GM21717 (cell line): ENCODE measurements at regions not wholly inside any gene's neighbourhood (a gene's known extent, or its start where the extent isn't known, plus 50 kb on each side); places are given as distances from the start of the nearest gene placed in this dataset.
"Not testable (repeated sequence)": the region's sequence is repeated elsewhere in the genome, so short reads cannot be mapped to it uniquely, and the experiment has no call there.

Experiments
- ATAC-seq: cut with Tn5 transposase; IDR thresholded peaks from one replicate; pipeline ENCODE4 v1.9.1; 2021; ENCODE audit warnings: mild to moderate bottlenecking, moderate library complexity; ENCODE audit not compliant: unreplicated experiment

GRCh38 chr18:961644-962355 lies 57.1 kb downstream of the ADCYAP1 start:
- ATAC-seq = no peak

- no peak for ATAC-seq
Measured at GRCh38 chr18:963276-963675, 58.6 kb downstream of the ADCYAP1 start.

GRCh38 chr18:965921-966758 lies 61.5 kb downstream of the ADCYAP1 start:
- no peak for ATAC-seq

- no peak for ATAC-seq
Measured at GRCh38 chr18:966759-967576, 62.3 kb downstream of the ADCYAP1 start.

GRCh38 chr18:968910-969309 lies 64.2 kb downstream of the ADCYAP1 start:
- ATAC-seq = not testable (repeated sequence)

- ATAC-seq = not testable (repeated sequence)
Measured at GRCh38 chr18:969311-969710, 64.6 kb downstream of the ADCYAP1 start.

GRCh38 chr18:974606-975005 lies 69.9 kb downstream of the ADCYAP1 start:
- ATAC-seq = not testable (repeated sequence)

- not testable (repeated sequence) for ATAC-seq
Measured at GRCh38 chr18:976393-977128, 71.9 kb downstream of the ADCYAP1 start.

- not testable (repeated sequence) for ATAC-seq
Measured at GRCh38 chr18:977327-977726, 72.7 kb downstream of the ADCYAP1 start.

- ATAC-seq = not testable (repeated sequence)
Measured at GRCh38 chr18:977732-978131, 73.1 kb downstream of the ADCYAP1 start.

GRCh38 chr18:980586-980985 lies 75.9 kb downstream of the ADCYAP1 start:
- no peak for ATAC-seq

- no peak for ATAC-seq
Measured at GRCh38 chr18:984004-984403, 79.3 kb downstream of the ADCYAP1 start.

- no peak for ATAC-seq
Measured at GRCh38 chr18:985212-985661, 80.6 kb downstream of the ADCYAP1 start.

GRCh38 chr18:986051-986450 lies 81.4 kb downstream of the ADCYAP1 start:
- ATAC-seq = no peak

- ATAC-seq = no peak
Measured at GRCh38 chr18:986552-986951, 81.9 kb downstream of the ADCYAP1 start.

- no peak for ATAC-seq
Measured at GRCh38 chr18:987325-988186, 82.9 kb downstream of the ADCYAP1 start.

- ATAC-seq = no peak
Measured at GRCh38 chr18:989425-989824, 84.8 kb downstream of the ADCYAP1 start.

GRCh38 chr18:990197-990596 lies 85.5 kb downstream of the ADCYAP1 start:
- ATAC-seq = no peak

- ATAC-seq = no peak
Measured at GRCh38 chr18:991441-991840, 86.8 kb downstream of the ADCYAP1 start.

GRCh38 chr18:993560-993959 lies 88.9 kb downstream of the ADCYAP1 start:
- ATAC-seq = no peak
